ENCODE measurements at regions not wholly inside any gene's neighbourhood (a gene's known extent, or its start where the extent isn't known, plus 50 kb on each side); places are given as distances from the start of the nearest gene placed in this dataset.

DNA sequence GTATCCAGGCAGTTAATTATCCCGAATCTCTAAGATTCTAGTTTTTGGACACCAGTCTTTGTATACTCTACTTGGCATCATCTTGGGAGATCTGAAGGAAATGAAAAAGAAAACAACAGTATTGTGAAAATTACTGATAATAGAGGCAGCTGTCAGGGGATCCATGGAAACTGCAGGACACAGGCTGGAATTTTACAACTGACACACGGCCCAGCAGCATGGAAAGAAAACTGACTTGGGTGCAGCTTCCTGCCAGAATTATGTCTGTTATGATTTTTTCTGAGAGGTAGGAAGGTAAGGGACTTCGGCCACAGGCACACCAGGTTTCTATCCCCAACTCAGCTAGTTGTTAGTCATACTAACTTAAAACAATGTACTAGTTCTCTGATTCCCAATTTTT lies 57.7 kb upstream of the ERBB4 start:
- DNase-seq = no peak

DNA sequence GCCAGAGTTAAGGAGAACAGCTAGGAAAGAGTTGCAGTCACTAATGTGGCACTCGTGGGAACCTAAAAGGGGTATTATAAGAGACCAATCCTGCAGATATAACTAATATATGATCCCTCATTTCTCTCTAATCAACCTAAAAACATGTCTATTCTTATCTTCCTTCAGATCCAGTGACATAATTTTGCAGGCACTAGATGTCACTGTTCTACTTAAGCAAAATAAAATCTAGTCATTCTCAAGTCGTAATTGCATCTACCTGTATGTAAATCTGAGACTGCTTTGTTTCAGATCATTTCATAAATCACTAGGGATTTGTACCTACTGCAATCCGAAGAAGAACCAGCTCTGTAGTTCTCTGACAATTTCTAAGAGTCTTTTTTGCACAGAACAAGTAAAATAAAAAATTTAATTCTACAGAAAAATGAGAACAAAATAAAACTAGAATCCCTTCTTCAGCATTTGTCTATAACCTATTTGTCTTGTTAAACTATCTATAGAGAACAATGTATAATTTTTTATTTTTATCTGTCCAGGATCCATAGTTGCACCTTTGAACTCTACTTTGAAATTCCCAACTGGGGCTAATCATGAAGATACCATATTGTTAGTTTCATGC lies 56.5 kb upstream of the ERBB4 start:
- DNase-seq = peak; percentile 35

DNA sequence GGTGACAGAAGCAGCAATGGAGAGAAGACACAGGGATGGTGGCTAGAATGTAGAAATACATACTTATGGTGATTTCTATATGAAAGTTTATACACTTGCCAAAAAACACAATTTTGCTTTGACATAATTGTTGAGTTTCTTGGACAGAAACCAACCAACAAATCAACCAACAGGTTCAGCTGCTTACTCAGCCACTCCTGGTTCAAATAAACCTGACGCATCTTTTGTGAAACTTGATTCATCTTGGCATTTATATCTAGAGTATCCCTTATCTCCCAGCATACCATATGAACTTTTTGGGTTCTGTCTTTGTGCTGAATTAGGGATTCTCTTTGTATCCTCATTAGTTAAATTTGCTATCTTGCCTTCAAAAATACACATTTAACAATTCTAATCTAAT lies 54.1 kb upstream of the ERBB4 start:
- no peak for DNase-seq

Measured in NCI-H1694 treated with DMSO at 0.1 percent for 48 hours (cell line).